ENCODE measurements at regions not wholly inside any gene's neighbourhood (a gene's known extent, or its start where the extent isn't known, plus 50 kb on each side); places are given as distances from the start of the nearest gene placed in this dataset.

GRCh38 chr2:49480520-49480919 lies 326.2 kb upstream of the FSHR start:
- TF ChIP-seq EZH2 (IDR thresholded peaks at IDR 0.05; ENCODE audit: insufficient read depth, poor library complexity, severe bottlenecking) (no peak), EZH2phosphoT487 (IDR thresholded peaks at IDR 0.05; ENCODE audit: insufficient read depth, low read depth) (no peak)
